GM19438 (cell line): ENCODE measurements at regions not wholly inside any gene's neighbourhood (a gene's known extent, or its start where the extent isn't known, plus 50 kb on each side); places are given as distances from the start of the nearest gene placed in this dataset.

Source experiments
- ATAC-seq: cut with Tn5 transposase; IDR thresholded peaks from one replicate; pipeline ENCODE4 v1.9.1; 2021; ENCODE audit warnings: low read depth; ENCODE audit not compliant: unreplicated experiment

DNA sequence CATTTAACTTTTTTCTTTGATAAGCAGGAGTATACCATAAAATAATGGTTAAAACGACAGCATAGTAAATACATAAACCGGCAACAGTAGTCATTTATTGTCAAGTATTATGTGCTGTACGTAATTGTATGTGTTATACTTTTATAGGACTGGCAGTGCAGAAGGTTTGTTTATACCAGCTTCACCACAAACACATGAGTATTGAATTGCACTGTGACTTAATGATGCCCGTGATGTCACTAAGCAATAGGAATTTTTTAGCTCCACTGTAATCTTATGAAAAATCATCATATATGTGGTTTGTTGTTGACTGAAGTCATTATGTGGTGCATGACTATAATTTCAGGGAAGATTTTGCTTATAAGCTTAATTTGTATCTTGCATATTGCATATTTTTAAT lies 424.6 kb downstream of the PABPC4L start:
- ATAC-seq = no peak

- ATAC-seq = no peak
Observed at GRCh38 chr4:133776503-133776902, 425.1 kb downstream of the PABPC4L start.

DNA sequence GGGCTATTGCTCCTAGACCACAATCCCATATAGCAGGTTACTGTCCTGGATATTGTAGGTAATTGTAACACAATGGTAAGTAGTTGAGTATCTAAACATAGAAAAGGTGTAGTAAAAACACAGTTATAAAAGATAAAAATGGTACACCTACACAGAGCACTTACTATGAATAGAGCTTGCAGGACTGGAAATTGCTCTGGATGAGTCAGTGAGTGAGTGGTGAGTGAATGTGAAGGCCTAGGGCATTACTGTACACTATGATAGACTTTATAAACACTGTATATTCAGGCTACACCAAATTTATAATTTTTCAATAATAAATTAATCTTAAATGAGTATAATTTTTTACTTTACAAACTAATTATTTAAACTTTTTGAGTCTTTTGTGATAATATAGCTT lies 425.7 kb downstream of the PABPC4L start:
- no peak for ATAC-seq

- ATAC-seq = no peak
Observed at GRCh38 chr4:133775469-133775868, 426.1 kb downstream of the PABPC4L start.

DNA sequence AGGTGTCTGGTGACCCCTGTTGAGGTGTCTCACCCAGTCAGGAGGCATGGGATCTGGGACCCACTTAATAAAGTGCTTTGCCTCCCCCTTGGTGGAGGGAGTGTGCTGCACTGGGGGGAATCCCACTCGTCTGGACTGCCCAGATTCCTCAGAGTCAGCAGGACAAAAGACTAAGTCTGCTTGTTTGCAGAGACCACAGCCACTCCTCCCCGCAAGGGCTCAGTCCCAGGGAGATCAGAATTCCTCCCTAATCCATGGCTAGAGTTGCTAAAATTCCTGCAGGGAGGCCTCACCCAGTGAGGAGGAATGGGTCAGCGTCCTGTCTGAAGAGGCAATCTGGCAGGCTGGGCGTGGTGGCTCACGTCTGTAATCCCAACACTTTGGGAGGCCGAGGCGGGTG lies 442.2 kb downstream of the PABPC4L start:
- ATAC-seq = no peak

DNA sequence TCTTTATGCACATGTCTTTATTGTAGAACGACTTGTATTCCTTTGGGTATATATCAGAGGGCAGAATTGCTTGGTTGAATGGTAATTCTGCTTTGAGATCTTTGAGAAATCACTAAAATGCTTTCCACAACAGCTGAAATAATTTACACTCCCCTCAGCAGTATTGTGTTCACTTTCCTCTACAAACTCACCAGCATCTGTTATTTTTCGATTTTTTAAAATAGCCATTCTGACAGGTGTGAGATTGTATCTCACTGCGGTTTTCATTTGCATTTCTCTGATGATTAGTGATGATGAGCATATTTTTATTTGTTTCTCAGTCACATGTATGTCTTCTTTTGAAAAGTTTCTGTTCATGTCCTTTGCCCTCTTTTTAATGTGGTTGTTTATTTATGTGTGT lies 459.8 kb downstream of the PABPC4L start:
- no peak for ATAC-seq

GRCh38 chr4:133720001-133720400 lies 481.6 kb downstream of the PABPC4L start:
- no peak for ATAC-seq

GRCh38 chr4:133719098-133719497 lies 482.5 kb downstream of the PABPC4L start:
- no peak for ATAC-seq

DNA sequence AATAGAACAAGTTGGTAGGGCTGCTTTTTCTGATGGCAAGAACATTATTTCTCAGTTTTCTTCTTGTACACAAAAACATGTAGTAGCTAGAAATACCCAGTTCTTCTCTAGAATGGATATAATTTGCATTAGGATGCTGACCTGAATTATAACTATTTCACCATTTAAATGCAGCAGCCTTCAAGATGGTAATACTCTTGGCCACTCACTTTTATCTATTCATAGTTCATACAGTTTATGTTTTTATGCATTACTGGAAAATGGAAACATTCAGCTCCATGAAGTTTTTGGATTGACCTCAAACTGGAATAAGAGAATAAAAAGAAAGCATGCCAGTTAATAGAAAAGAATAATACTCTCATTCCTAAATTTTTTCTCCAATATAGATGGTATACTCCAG lies 487.4 kb downstream of the PABPC4L start:
- ATAC-seq = no peak

DNA sequence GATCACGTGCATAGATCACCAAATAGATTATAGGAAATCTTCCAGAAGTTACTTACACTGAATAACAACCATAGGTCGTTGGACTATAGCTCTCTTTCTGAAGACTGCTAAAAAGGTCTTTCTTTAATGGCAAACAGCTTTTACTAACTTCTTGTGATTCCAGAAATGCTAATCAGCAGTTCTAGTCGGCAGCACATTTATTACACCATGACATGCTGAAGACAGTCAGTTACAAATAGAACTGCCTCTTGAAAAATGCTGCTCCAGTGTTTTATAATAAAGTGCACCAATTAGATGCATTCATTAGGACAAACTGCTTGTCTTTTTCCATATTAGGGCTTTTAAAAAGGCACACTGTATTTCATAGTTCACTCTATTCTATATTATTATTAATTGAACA lies 488.2 kb downstream of the PABPC4L start:
- ATAC-seq = no peak

GRCh38 chr4:133711817-133712216 lies 489.8 kb downstream of the PABPC4L start:
- no peak for ATAC-seq

DNA sequence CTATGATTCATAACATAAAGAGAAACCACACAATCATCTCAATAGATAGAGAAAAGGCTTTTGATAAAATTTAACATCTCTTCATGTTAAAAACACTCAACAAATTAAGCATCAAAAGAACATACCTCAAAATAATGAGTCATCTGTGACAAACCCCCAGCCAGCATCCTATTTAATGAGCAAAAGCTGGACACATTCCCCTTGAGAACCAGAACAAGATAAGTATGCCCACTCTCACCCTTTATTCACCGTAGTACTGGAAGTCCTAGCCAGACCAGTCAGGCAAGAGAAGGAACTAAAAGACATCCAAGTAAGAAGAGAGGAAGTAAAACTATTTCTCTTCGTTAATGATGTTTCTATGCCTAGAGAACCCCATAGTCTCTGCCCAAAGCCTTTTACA lies 507.2 kb downstream of the PABPC4L start:
- ATAC-seq = no peak

- no peak for ATAC-seq
Observed at GRCh38 chr4:133683967-133684366, 517.6 kb downstream of the PABPC4L start.

- ATAC-seq = no peak
Observed at GRCh38 chr4:133668061-133668851, 519.2 kb downstream of the PCDH10 start.

DNA sequence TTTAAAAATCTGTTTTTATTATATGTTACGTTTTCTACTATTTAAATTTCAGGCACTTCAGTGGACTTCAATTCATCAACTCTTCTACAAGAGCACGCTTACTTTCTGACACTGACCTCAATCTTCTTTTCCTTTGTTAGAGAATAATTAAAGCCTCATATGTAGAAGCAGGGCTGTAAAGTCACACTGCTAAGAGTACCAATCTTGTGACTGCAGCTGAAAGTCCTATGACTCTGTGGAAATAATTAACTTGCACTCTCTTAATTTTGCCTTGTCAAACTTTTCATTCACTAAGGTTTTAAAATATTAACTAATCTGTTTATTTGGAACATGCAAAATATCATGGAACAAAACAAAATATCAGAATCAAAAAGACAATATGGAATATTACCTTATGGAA lies 498.1 kb downstream of the PCDH10 start:
- ATAC-seq = no peak

GRCh38 chr4:133641191-133641590 lies 492.1 kb downstream of the PCDH10 start:
- no peak for ATAC-seq

DNA sequence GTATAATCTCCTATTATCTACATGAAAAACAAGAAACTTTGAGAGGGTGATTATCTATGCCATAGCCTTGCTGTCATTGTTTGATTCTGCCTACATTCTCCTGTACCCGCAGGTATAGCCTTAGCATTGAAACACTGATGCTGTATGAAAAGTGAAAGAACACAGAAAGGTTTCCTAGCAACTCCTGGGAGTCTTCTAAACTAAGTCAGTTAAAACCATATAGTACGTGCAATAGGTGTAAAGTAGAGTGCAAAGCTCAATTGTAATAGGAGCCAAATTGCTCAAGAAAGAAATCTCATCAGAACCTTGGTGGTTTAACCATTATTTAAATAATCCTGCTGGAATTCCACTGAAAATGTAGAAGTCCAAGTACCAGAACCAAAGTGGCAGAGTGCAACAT lies 489.7 kb downstream of the PCDH10 start:
- no peak for ATAC-seq

DNA sequence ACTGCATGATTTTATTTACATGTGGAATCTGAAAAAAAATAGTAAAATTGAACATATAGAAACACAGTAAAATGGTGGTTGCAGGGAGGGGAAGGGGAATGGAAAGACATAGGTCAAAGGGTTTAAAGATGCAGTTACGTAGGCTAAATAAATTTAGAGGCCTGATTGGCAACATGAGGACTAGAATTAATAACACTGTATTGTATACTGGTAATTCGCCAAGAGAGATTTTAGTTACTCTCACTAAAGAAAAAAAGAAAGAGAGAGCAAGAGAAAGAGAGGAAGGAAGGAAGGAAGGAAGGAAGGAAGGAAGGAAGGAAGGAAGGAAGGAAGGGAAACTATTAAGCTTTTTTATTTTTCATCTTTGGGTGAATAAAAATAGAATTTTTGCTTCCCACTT lies 488.1 kb downstream of the PCDH10 start:
- ATAC-seq = no peak

- no peak for ATAC-seq
Observed at GRCh38 chr4:133624744-133625143, 475.6 kb downstream of the PCDH10 start.

DNA sequence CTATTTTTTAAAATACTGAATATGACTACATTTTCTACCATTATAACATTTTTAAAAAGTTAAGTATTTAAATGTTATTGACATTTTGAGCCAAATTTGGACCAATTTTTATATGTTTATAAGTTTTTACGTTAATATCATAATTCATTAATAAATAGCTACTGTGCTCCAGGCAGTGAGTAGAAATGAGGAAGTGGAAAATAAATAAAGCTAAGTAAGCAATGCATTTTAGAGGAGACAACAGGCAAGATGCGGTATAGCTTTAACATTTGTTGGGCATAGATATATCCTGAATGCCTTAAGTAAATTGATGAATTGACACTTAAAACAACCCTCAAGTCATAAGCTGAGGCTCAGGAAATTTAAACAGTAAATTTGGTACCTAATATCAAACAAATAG lies 474.8 kb downstream of the PCDH10 start:
- no peak for ATAC-seq

DNA sequence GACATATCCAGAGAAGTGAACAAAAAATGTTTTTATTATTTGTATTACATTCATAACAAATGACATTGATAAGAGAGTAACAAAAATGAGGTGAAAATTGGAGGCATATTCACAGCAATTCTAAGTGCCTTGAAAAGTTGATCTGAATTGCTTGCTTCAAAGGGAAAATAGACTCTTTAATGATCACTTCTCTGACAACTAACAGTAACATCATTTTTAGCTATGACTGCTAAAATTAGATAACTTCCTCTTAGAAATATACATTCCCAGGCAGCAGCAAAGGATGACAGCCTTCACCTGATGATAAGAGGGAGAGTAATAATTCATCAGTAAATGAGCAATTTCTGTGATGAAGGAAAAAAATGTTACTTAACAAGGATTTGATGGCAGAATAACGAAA lies 472.5 kb downstream of the PCDH10 start:
- ATAC-seq = no peak

GRCh38 chr4:133620555-133620954 lies 471.5 kb downstream of the PCDH10 start:
- no peak for ATAC-seq

DNA sequence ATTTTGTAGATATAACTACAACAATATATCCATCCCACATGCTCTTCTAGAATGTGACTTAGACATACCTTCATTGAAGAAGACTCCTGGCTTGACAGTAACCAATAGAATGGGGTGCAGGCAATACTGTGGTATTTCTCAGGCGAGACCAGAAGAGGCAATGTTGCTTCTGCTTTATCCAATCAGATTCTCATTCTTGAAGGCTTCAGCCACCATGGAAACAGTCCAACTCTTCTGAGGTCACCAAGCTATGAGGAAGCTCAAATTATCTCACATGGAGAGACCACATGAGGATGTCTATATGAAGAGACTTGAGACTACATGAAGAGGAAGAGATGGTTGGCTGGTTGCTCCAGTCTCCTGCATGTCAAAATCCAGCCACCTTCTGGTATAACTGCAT lies 469.9 kb downstream of the PCDH10 start:
- ATAC-seq = no peak
